ENCODE measurements at regions not wholly inside any gene's neighbourhood (a gene's known extent, or its start where the extent isn't known, plus 50 kb on each side); places are given as distances from the start of the nearest gene placed in this dataset.

- H3K27ac Mint-ChIP-seq (ENCODE audit: unreplicated experiment), result no peak overlapping the region
- no peak for DNase-seq (ENCODE audit: low spot score)
- no peak for TF ChIP-seq CTCF (IDR thresholded peaks at IDR 0.05; ENCODE audit: unreplicated experiment)
- no peaks in the 10 kb centered on the region for H3K9me3 Mint-ChIP-seq (ENCODE audit: unreplicated experiment)
- no peak overlapping the region for H3K4me3 Mint-ChIP-seq (ENCODE audit: unreplicated experiment)
- H3K4me1 Mint-ChIP-seq (ENCODE audit: unreplicated experiment), result peaks cover 10% of the 10 kb centered on the region
- H3K36me3 Mint-ChIP-seq (ENCODE audit: low read depth, unreplicated experiment), result no peaks in the 10 kb centered on the region
- H3K27me3 Mint-ChIP-seq (ENCODE audit: unreplicated experiment), result no peaks in the 10 kb centered on the region
Measured at GRCh38 chr2:122096761-122097160, 341.3 kb downstream of the TSN start.

- H3K9me3 Mint-ChIP-seq (ENCODE audit: unreplicated experiment), result no peaks in the 10 kb centered on the region
- H3K4me1 Mint-ChIP-seq (ENCODE audit: unreplicated experiment), result peaks cover 10% of the 10 kb centered on the region
- no peak overlapping the region for H3K4me3 Mint-ChIP-seq (ENCODE audit: unreplicated experiment)
- no peaks in the 10 kb centered on the region for H3K27me3 Mint-ChIP-seq (ENCODE audit: unreplicated experiment)
- no peak overlapping the region for H3K27ac Mint-ChIP-seq (ENCODE audit: unreplicated experiment)
- DNase-seq (ENCODE audit: low spot score), result no peak
- H3K36me3 Mint-ChIP-seq (ENCODE audit: low read depth, unreplicated experiment), result no peaks in the 10 kb centered on the region
- TF ChIP-seq CTCF (IDR thresholded peaks at IDR 0.05; ENCODE audit: unreplicated experiment), result no peak
Measured at GRCh38 chr2:122098306-122098705, 342.9 kb downstream of the TSN start.

GRCh38 chr2:122100346-122100745 is 344.9 kb downstream of the TSN start:
- Mint-ChIP-seq H3K27ac (ENCODE audit: unreplicated experiment) (no peak overlapping the region), H3K4me1 (ENCODE audit: unreplicated experiment) (peaks cover 10% of the 10 kb centered on the region), H3K9me3 (ENCODE audit: unreplicated experiment) (no peaks in the 10 kb centered on the region), H3K27me3 (ENCODE audit: unreplicated experiment) (no peaks in the 10 kb centered on the region), H3K4me3 (ENCODE audit: unreplicated experiment) (no peak overlapping the region), H3K36me3 (ENCODE audit: low read depth, unreplicated experiment) (no peaks in the 10 kb centered on the region)
- no peak for TF ChIP-seq CTCF (IDR thresholded peaks at IDR 0.05; ENCODE audit: unreplicated experiment)
- DNase-seq (ENCODE audit: low spot score), result no peak

- peaks cover 14% of the 10 kb centered on the region for H3K4me1 Mint-ChIP-seq (ENCODE audit: unreplicated experiment)
- no peaks in the 10 kb centered on the region for H3K9me3 Mint-ChIP-seq (ENCODE audit: unreplicated experiment)
- no peak for TF ChIP-seq CTCF (IDR thresholded peaks at IDR 0.05; ENCODE audit: unreplicated experiment)
Measured at GRCh38 chr2:122100756-122101155, 345.3 kb downstream of the TSN start.

GRCh38 chr2:122101319-122101718 is 345.9 kb downstream of the TSN start:
- no peak for DNase-seq (ENCODE audit: low spot score)
- peaks cover 19% of the 10 kb centered on the region for H3K4me1 Mint-ChIP-seq (ENCODE audit: unreplicated experiment)
- H3K9me3 Mint-ChIP-seq (ENCODE audit: unreplicated experiment), result no peaks in the 10 kb centered on the region
- TF ChIP-seq CTCF (IDR thresholded peaks at IDR 0.05; ENCODE audit: unreplicated experiment), result no peak
- H3K36me3 Mint-ChIP-seq (ENCODE audit: low read depth, unreplicated experiment), result no peaks in the 10 kb centered on the region
- no peak overlapping the region for H3K27ac Mint-ChIP-seq (ENCODE audit: unreplicated experiment)
- H3K4me3 Mint-ChIP-seq (ENCODE audit: unreplicated experiment), result no peak overlapping the region
- no peaks in the 10 kb centered on the region for H3K27me3 Mint-ChIP-seq (ENCODE audit: unreplicated experiment)

More at GRCh38 chr2:122100756-122101155, 345.3 kb downstream of the TSN start:
- no peak overlapping the region for H3K4me3 Mint-ChIP-seq (ENCODE audit: unreplicated experiment)
- no peaks in the 10 kb centered on the region for H3K36me3 Mint-ChIP-seq (ENCODE audit: low read depth, unreplicated experiment)
- DNase-seq (ENCODE audit: low spot score), result no peak
- no peaks in the 10 kb centered on the region for H3K27me3 Mint-ChIP-seq (ENCODE audit: unreplicated experiment)
- peak overlapping the region; percentile 14 for H3K27ac Mint-ChIP-seq (ENCODE audit: unreplicated experiment)

Data from endothelial cell (in vitro differentiated cells).